ENCODE measurements at regions not wholly inside any gene's neighbourhood (a gene's known extent, or its start where the extent isn't known, plus 50 kb on each side); places are given as distances from the start of the nearest gene placed in this dataset.

DNA sequence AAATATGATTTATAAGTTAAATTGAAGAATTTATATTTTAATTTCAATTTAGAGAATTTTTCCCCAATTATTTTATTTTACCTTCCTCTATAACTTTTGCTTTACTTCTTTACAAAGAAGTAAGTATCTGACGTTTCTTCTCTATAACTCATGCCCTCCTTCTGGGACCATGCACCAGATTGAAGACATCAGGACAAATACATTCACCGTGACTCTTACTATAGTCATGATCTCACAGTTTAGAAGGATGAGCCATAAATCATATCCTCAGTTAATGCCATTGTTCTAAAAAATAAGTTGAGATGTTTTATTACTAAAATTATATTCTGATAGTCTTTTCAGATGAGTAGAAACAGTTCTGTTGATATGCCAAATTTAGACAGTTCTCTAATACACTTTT lies 279.3 kb downstream of the TMX3 start:
- no peak for FAIRE-seq
- no peak for DNase-seq (ENCODE audit: insufficient read length, low spot score)

DNA sequence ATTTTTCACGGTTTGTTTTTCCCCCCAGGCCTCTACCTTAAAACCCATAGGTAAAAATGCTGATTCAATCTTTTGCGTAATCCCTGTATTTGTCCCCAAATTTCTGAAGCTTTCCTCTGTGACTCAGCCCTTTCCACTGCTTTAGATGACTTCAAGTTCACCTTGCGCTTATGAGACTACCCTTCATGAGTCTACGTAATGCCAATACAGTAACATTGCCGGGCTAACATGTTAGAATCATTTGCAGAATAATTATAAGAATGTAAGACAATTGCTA lies 283.0 kb downstream of the TMX3 start:
- FAIRE-seq (no peak), DNase-seq (ENCODE audit: insufficient read length, low spot score) (no peak)

DNA sequence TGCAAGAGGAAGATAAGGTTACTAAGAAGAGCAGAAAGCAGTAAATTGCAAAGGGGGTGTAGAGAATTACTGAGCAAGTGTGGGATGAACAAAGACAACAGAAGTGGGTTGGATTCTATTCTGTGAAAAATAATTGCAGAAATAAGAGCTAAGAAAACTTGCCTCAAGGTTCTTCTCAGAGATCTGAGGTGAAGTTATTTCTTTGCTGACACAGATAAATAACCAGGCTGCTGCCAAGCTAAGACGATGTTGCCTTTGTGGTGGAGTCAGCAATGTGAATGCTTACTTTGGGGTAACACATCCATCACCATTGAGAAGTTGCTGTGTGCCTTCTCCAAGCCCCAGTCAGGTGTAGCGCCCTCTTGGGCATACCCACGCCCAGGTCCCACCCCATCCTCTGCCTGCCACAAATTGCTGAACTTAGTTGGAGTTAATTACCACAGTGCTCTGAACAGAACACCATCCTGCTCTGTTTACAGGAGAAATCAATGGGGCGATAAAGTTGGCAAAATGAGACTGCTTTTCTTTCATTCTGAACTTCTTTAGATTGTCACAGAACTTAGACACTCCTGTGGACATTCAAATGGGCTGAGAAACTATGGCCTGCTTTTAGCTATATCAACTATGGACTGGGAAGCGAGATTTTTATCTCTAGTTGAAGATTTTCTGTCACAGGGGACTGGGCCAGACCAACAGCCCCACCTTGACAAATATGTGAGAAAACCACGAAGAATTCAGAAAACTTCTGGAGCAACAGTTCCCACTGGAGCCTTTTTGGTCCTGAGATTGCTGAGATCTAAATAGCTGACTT lies 283.6 kb downstream of the TMX3 start:
- no peak for DNase-seq (ENCODE audit: insufficient read length, low spot score)
- no peak for FAIRE-seq

GRCh38 chr18:68429841-68430240 lies 285.1 kb downstream of the TMX3 start:
- FAIRE-seq (no peak), DNase-seq (ENCODE audit: insufficient read length, low spot score) (no peak)

DNA sequence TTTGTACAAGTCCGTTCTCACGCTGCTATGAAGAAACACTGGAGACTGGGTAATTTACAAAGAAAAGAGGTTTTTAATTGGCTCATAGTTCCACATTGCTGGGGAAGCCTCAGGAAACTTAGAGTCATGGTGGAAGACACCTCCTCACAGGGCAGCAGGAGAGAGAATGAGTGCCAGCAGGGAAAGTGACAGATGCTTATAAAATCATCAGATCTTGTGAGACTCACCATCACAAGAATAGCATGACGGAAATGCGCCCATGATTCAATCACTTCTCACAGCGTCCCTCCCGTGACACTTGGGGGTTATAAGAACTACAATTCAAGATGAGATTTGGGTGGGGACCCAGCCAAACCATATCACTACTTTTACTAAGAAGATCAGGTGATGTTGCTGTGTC lies 285.8 kb downstream of the TMX3 start:
- DNase-seq (ENCODE audit: insufficient read length, low spot score) (no peak), FAIRE-seq (no peak)

GRCh38 chr18:68428661-68429060 lies 286.2 kb downstream of the TMX3 start:
- FAIRE-seq (no peak), DNase-seq (ENCODE audit: insufficient read length, low spot score) (no peak)

- FAIRE-seq (no peak), DNase-seq (ENCODE audit: insufficient read length, low spot score) (peak; percentile 18)
These were observed 286.9 kb downstream of the TMX3 start for GRCh38 chr18:68427951-68428401.

GRCh38 chr18:68426731-68427315 lies 288.1 kb downstream of the TMX3 start:
- DNase-seq (ENCODE audit: insufficient read length, low spot score) (no peak), FAIRE-seq (no peak)

- FAIRE-seq (no peak), DNase-seq (ENCODE audit: insufficient read length, low spot score) (no peak)
These were observed 296.0 kb downstream of the TMX3 start for GRCh38 chr18:68418881-68419280.

DNA sequence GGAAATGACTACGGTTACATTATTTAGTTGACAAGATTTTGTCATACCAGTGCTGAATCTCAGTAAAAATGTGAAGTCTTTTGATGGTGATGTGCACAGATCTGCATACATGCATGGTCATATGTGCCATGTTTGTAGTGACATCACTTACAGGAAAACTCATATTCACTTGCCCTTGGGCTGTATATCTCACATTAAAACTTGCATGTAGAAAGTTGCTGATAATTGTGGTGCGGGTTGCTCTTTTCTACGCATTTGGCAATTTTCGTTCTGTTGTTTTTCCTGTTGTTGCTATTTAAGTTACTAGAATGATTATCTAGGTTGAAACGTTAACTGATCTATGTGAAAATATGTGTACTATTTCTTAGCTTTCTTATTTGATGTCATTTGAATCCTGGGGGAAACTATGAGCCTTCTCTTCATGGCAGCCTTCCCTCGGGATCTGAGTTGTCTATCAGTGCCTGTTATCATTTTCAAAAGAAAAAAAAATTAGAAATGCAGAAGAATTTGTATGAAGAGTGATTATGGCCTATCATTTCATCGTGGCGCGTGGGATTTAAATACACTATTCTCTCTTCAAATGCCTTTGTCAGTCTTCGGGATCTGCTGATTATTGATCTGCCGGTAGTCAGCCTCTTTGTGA lies 296.6 kb downstream of the TMX3 start:
- FAIRE-seq: no peak
- DNase-seq (ENCODE audit: insufficient read length, low spot score): no peak

DNA sequence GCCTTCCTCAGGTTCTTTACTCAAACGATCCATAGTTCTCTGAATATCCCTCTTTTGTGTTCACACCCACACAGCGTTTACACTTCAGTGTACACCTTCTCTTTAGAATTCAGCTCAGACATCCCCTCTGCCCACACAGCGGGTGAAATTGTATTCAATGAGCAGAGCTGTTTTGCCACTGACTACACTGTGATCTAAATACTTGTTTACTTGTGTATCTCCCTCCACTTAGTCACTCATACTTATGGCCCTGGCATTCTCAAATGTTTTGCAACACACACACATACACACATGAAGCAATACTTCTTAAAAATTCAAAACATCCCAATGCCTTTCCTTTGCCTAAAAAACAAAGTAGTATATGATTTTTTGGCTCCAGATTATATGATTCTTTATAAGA lies 297.1 kb downstream of the TMX3 start:
- DNase-seq (ENCODE audit: insufficient read length, low spot score) (no peak), FAIRE-seq (no peak)

- DNase-seq (ENCODE audit: insufficient read length, low spot score) (no peak), FAIRE-seq (no peak)
These were observed 297.6 kb downstream of the TMX3 start for GRCh38 chr18:68417166-68417799.

- FAIRE-seq (no peak), DNase-seq (ENCODE audit: insufficient read length, low spot score) (no peak)
These were observed 300.5 kb downstream of the TMX3 start for GRCh38 chr18:68414407-68414806.

DNA sequence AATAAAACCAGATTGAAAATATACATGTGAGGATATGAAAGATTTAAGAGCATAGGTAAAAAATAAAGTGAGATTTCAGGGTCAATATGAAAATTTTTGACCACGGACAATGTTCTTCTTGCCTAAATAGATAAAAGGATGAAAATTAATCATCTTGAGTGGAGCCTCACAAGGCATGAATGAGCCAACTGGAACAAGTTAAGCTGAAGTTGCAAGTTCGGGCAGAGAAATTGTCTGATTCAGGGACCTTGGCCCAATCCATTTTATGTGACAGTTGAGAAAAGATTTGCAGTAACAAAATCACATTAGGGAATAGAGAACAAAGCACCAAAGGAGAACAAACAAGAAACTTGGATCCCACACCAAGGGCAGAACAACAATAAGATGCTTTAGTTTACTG lies 305.3 kb downstream of the TMX3 start:
- FAIRE-seq: no peak
- DNase-seq (ENCODE audit: insufficient read length, low spot score): no peak

DNA sequence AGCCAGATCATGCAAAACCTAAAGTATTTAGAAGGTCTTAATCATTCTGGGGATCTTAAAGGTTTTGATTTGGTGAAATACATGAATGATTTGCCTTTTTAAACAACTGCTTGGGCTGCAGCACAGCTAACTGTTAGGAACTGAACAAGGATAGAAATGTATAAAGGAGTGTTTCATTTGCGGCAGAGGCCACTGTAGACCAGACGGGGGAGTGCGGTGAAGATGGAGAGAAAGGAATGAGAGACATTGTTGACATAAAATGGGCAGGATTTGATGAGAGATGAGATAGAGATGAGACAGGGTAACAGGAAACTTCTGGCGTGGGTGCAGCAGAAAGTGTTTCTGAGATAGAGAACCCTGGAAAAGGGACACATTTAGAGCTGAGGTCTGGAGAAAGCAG lies 308.1 kb downstream of the TMX3 start:
- FAIRE-seq (no peak), DNase-seq (ENCODE audit: insufficient read length, low spot score) (no peak)

DNA sequence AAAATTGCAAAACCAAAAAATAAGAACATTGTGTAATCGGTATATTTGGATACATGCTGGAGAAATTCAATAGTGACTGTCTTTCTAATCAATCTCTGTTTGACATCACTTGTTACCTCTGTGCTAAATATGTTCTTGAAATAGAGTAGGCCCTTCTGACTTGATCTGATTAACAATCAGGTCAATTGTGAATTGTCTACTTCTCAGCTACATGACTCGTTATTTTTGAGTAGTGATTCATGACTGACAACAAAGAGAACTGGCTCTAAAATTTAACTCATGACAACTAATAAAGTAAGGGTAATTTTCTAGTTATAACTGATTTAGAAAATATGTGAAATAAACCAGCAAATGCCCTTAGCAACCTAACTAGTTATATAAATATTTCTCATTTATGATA lies 312.1 kb downstream of the TMX3 start:
- FAIRE-seq (no peak), DNase-seq (ENCODE audit: insufficient read length, low spot score) (no peak)

DNA sequence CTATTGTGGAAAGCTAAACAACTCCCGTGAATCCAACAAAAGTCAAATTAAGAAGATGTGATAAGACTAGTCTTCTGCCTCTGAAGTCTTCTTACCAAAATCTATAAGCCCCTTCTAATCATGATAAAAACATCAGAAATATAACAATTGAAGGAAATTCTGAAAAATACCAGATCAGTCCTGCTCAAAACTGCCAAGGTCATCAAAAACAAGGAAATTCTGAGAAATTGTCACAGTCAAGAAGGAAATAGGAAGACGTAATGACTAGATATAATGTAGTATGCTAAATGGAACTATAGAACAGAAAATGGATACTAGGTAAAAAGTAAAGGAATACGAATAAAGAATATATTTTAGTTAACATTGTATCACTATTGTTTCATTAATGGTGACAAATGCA lies 314.0 kb downstream of the TMX3 start:
- DNase-seq (ENCODE audit: insufficient read length, low spot score): no peak
- FAIRE-seq: no peak

GRCh38 chr18:68399721-68400120 lies 315.2 kb downstream of the TMX3 start:
- DNase-seq (ENCODE audit: insufficient read length, low spot score) (no peak), FAIRE-seq (no peak)

- no peak for DNase-seq (ENCODE audit: insufficient read length, low spot score)
- FAIRE-seq: no peak
These were observed 317.5 kb downstream of the TMX3 start for GRCh38 chr18:68397241-68398035.

- no peak for DNase-seq (ENCODE audit: insufficient read length, low spot score)
- peak; percentile 62 for FAIRE-seq
These were observed 320.2 kb downstream of the TMX3 start for GRCh38 chr18:68394705-68395104.

DNA sequence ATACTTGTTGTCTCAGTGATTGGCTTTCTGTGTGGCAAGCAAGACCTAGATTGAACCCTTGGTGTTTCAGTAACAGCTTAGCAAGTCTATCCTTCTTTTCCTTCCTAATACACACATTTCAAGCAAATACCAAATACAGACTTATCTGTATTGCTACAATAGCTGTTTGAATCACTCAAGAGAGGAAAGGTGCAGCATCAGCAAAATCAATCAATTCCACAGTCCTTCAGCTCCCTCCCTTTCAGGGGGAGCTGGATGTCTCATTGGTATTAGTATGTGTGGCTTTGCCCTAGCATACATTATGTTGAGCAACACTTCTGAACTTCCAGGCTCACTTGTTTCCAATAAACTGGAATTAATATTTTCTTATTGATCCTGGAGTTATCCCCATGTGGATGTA lies 323.1 kb downstream of the TMX3 start:
- DNase-seq (ENCODE audit: insufficient read length, low spot score) (no peak), FAIRE-seq (no peak)
